ENCODE measurements at regions not wholly inside any gene's neighbourhood (a gene's known extent, or its start where the extent isn't known, plus 50 kb on each side); places are given as distances from the start of the nearest gene placed in this dataset.
"Not testable (repeated sequence)": the region's sequence is repeated elsewhere in the genome, so short reads cannot be mapped to it uniquely, and the experiment has no call there.

DNA sequence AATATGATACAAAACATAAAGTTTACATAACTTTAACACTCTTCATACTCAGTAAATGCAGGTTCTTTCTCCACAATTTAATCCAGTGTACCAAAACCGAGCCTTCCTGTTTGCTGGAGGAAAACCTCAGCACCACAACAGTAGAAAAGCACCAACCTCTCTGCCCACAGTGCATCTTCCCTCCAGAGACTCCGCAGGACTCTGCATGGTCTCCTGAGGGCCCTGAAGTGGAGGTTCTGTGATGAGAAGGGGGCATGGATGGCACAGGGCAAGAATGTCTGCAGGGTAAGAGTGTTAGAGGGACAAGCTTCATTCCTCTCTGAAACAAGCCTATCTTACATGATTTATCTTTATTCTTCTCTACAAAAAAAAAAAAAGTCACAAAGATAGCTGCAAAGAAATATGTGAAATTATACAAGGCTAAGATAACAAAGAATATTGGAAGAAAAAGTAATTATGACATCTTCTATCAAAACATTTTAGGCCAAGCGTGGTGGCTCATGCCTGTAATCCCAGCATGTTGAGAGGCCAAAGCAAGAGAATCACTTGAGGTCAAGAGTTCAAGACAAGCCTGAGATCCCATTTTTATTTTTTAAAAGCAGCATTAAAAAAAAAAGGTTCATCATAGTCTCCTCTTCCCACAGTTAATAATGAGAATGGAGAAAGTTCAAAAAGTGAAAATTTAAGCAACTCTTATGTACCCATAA, 102.0 kb downstream of the VPREB1 start:
- no peak for DNase-seq (ENCODE audit: low read depth)

GRCh38 chr22:22348127-22348814, 103.7 kb downstream of the VPREB1 start:
- no peak for DNase-seq (ENCODE audit: low read depth)

GRCh38 chr22:22348815-22349454, 104.3 kb downstream of the VPREB1 start:
- DNase-seq (ENCODE audit: low read depth), result no peak

DNA sequence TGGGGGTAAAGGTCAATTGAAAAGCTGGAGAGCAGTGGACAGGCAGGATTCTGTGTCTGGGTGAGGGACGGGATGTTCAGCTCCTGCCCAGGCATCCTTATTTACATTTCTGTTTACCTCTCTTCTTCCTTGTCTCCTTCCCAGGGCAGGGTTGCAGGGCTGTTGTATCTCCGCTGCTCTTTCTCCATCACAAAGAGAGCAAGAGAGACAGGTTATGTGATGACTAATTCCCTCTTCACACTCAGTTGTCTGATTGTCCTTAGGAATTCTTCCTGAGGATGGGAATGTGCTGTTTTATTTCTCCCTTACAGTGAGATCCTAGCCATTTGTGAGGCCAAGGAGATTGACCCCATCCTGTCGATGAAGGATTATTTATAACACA, 104.9 kb downstream of the VPREB1 start:
- DNase-seq (ENCODE audit: low read depth), result no peak

GRCh38 chr22:22351366-22351765, 106.8 kb downstream of the VPREB1 start:
- no peak for DNase-seq (ENCODE audit: low read depth)

DNA sequence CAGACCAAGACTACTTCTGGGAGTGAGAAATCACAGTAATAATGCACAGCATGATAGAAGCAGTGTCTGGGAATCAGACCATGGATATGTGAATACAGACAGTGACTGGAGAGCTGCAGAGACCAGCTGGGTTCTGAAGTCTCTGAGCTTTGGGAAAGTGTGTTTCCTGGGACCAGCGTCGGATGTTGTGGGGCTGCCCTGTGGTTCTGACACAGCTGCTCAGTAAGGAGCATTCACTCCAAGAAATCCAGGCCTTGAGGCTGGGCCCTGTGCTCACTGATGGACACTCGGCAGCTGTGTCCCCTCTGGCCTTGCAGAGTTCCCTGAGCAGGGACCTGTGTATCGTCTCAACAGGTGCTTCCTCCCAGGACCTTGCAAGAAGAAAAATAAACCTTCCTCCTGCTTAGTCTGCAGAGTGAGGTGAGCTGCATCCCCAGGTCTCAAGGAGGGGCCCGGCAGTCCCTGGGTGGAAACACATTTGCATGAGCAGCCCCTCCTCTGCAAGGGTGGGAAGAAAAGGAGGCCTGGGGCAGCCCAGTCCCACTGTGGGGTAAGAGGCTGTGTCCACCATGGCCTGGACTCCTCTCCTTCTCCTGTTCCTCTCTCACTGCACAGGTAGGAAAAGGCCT, 107.9 kb downstream of the VPREB1 start:
- no peak for DNase-seq (ENCODE audit: low read depth)

DNA sequence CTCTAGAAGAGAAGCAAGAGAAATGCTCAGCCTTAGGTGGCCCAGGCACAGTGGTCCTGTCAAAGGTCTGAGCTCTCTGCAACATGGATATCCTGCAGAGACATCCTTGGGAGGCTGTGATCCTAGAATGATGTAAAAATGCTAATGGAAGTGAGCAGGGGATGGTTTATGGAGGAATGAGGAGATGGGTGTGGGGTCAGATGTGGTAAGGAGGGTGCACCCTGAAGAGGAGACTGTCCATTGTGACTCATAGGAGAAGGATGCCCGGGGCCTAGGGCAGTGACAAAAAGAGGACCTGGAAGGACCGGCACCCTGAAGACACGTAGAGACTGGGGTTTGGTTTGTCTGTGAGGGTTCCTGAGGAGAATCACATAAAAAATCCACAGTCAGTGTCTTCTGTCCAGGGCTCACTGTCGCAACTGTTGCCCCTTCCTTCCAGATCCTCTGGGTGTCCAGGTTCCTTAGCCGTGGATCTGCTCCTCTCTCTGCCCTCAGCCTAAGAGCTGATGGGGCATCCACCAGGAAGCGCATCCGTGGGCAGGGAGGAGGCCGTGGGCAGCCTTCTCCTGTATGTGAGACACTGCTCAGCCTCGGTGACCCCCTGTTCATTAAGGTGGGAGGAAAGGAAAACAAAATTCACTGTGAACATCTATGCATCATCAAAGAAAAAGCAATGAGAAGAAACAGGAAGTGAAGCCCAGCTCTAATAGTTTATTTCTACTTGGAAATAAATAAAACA, 110.7 kb downstream of the VPREB1 start:
- DNase-seq (ENCODE audit: low read depth), result no peak

DNA sequence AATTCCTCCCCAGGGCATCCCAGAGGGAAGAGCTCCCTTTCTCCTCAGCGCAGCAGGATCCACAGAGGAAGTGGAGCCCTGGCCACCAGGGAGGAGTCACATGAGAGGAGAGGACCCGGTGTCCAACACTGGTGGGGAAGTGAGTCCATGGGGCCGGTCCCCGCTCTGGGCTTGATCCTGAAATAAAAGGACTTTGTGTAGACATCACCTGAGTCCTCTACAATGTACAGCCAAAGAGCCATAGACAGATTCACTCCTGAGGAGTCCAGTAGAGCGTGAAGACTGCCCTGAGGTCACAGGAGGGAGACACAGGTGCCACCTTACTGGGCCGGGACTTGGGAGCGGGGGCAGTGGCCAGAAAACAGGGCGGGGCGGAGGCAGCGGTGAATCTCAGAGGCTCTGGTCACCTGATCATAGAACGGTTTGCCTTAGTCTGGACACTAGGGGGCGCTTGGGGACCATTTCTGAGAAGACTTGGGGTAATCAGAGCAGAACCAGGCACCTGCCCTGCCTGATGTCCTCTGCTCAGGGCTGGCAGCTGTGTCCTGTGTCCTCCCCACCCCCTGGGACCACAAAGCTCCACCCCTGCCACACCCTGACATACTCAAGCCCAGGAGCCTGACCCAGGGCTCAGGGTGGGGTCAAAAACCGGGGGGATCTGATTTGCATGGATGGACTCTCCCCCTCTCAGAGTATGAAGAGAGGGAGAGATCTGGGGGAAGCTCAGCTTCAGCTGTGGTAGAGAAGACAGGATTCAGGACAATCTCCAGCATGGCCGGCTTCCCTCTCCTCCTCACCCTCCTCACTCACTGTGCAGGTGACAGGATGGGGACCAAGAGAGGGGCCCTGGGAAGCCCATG, 112.7 kb downstream of the VPREB1 start:
- DNase-seq (ENCODE audit: low read depth), result peak; percentile 46

DNA sequence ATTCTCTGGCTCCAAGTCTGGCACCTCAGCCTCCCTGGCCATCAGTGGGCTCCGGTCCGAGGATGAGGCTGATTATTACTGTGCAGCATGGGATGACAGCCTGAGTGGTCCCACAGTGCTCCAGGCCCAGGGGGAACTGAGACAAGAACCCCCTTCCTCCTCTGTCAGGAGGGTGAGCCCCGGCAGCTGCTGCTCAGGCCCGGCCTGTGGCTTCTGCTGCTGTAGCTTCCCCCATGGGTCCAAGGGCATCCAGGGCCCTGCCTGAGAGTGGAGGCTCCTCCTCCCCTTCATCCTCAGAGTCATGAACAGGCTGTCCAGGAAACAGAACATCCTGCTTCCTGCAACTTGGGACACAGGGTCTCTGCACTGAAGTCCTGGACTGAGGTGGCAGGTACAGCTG, 113.6 kb downstream of the VPREB1 start:
- no peak for DNase-seq (ENCODE audit: low read depth)

GRCh38 chr22:22358686-22359085, 114.1 kb downstream of the VPREB1 start:
- DNase-seq (ENCODE audit: low read depth), result no peak

GRCh38 chr22:22359465-22359864, 114.9 kb downstream of the VPREB1 start:
- no peak for DNase-seq (ENCODE audit: low read depth)

DNA sequence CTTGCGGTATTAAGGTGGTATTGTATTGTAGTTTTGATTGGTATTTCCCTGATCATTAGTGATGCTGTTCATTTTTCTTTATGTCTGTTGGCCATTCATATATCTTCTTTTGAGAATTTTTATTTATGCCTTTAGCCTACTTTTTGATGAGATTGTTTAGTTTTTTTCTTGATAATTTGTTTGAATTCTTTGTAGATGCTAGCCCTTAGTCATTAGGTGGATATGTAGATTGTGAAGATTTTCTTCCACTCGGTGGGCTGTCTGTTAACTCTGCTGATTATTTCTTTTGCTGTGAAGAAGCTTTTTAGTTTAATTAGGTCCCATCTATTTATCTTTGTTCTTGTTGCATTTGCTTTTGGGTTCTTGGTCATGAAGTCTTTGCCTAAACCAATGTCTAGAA, 115.4 kb downstream of the VPREB1 start:
- DNase-seq (ENCODE audit: low read depth), result no peak

- DNase-seq (ENCODE audit: low read depth), result no peak
These were observed 117.7 kb downstream of the VPREB1 start for GRCh38 chr22:22362311-22362710.

DNA sequence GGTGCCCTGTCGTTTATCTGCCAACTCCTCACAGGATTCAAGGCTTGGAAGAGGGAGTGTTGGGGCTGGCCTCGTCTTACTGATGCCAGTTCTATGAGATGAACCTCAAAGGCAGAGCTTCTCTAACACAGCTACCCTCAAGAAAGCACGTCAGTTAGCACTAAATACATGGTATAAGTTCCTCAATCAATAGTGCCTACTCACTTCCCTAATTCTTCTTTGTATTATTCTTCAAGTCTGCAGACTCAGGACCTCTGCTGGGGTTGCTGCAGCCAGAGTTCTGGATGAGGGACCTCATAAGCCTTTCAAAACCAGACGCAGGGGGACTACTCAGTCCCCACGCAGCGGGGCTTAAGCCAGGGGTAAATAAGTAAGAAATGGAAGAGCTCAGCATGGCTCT, 118.3 kb downstream of the VPREB1 start:
- no peak for DNase-seq (ENCODE audit: low read depth)

GRCh38 chr22:22364207-22364606, 119.6 kb downstream of the VPREB1 start:
- no peak for DNase-seq (ENCODE audit: low read depth)

DNA sequence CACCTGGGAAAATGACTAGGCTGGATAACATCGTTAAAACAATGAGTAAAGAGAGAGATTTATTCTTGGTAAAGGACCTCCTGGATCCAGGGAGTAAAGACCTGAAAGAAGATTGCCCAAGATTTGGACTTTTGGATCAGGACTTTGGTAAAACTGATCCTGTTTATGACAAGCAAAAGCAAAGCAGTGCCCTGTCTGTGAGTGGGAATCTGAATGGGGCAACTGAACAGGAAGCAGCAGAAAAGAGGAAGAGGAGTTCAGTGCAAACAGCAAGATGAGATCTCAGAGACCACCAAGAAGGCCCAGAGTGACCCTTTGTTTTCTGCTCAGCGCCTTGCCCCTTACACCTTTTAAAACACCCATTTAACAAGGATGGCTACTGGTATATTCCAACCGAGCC, 122.0 kb downstream of the VPREB1 start:
- no peak for DNase-seq (ENCODE audit: low read depth)

GRCh38 chr22:22368516-22368915, 123.9 kb downstream of the VPREB1 start:
- DNase-seq (ENCODE audit: low read depth), result no peak

- DNase-seq (ENCODE audit: low read depth), result not testable (repeated sequence)
These were observed 124.8 kb downstream of the VPREB1 start for GRCh38 chr22:22369219-22369963.

DNA sequence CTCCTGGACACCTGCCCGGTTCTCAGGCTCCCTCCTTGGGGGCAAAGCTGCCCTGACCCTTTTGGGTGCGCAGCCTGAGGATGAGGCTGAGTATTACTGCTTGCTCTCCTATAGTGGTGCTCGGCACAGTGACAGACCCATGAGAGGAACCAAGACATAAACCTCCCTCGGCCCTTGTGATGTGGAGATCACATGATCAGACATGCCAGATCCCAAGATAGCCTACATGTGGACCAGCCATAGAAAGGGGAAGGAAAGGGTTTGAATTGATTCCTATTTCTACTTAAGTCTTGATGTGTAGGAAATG, 125.3 kb downstream of the VPREB1 start:
- DNase-seq (ENCODE audit: low read depth), result no peak

GRCh38 chr22:22371031-22371541, 126.5 kb downstream of the VPREB1 start:
- no peak for DNase-seq (ENCODE audit: low read depth)

DNA sequence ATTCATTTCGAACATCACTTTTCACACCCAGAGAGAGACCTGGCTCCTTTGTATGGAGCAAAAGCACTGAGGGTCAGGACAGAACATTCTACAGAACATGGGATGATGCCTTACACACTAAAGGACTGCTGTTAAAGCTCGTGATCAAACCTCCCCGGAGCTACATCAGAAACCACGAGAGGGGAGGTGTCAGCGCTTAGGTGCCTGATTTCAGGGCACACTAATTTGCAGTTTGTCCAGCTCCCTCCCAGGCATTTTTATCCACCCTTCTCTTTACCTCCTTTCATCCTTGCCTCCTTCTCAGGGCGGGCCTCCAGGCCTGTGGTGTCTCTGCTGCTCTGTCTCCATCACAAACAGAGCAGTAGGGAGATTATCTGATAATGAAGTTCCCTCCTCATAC, 127.5 kb downstream of the VPREB1 start:
- no peak for DNase-seq (ENCODE audit: low read depth)
